Stimulated activated CD4-positive, alpha-beta T cell treated with anti-CD3 and anti-CD28 coated beads, Interleukin-4, amount 100 ng/mL, for 24 hours (primary cell): ENCODE measurements at regions not wholly inside any gene's neighbourhood (a gene's known extent, or its start where the extent isn't known, plus 50 kb on each side); places are given as distances from the start of the nearest gene placed in this dataset.

Source experiments
- DNase-seq: peaks from one replicate; pipeline ENCODE4 v3.0.0-alpha.2; 2020

- no peak for DNase-seq
Measured at GRCh38 chr6:156175433-156175832, 601.7 kb upstream of the ARID1B start.

- peak; percentile 36 for DNase-seq
Measured at GRCh38 chr6:156174031-156174890, 602.9 kb upstream of the ARID1B start.

GRCh38 chr6:156169371-156169770, 607.8 kb upstream of the ARID1B start:
- DNase-seq = no peak

GRCh38 chr6:156167625-156168071, 609.5 kb upstream of the ARID1B start:
- DNase-seq = no peak

GRCh38 chr6:156167016-156167624, 610.1 kb upstream of the ARID1B start:
- DNase-seq = no peak

GRCh38 chr6:156166093-156166492, 611.1 kb upstream of the ARID1B start:
- no peak for DNase-seq

- DNase-seq = no peak
Measured at GRCh38 chr6:156164701-156165452, 612.3 kb upstream of the ARID1B start.

- no peak for DNase-seq
Measured at GRCh38 chr6:156163311-156163710, 613.9 kb upstream of the ARID1B start.

GRCh38 chr6:156161471-156161870, 615.7 kb upstream of the ARID1B start:
- no peak for DNase-seq

- DNase-seq = no peak
Measured at GRCh38 chr6:156160795-156161165, 616.4 kb upstream of the ARID1B start.

- no peak for DNase-seq
Measured at GRCh38 chr6:156160007-156160794, 617.0 kb upstream of the ARID1B start.

GRCh38 chr6:156154896-156155295, 622.3 kb upstream of the ARID1B start:
- DNase-seq = no peak

GRCh38 chr6:156150391-156150790, 626.8 kb upstream of the ARID1B start:
- DNase-seq = no peak

- no peak for DNase-seq
Measured at GRCh38 chr6:156146891-156147290, 630.3 kb upstream of the ARID1B start.

GRCh38 chr6:156131221-156131903, 645.8 kb upstream of the ARID1B start:
- DNase-seq = no peak

- no peak for DNase-seq
Measured at GRCh38 chr6:156126535-156126934, 650.6 kb upstream of the ARID1B start.

GRCh38 chr6:156125844-156126243, 651.3 kb upstream of the ARID1B start:
- no peak for DNase-seq

- no peak for DNase-seq
Measured at GRCh38 chr6:156123731-156124130, 653.4 kb upstream of the ARID1B start.

GRCh38 chr6:156121973-156122372, 655.2 kb upstream of the ARID1B start:
- no peak for DNase-seq

GRCh38 chr6:156114541-156114940, 658.9 kb upstream of the NOX3 start:
- DNase-seq = no peak

- no peak for DNase-seq
Measured at GRCh38 chr6:156113631-156114030, 658.0 kb upstream of the NOX3 start.

- DNase-seq = no peak
Measured at GRCh38 chr6:156111913-156112312, 656.3 kb upstream of the NOX3 start.
